Upper lobe of left lung (tissue), 6 donors: ENCODE measurements at regions not wholly inside any gene's neighbourhood (a gene's known extent, or its start where the extent isn't known, plus 50 kb on each side); places are given as distances from the start of the nearest gene placed in this dataset.

ENCODE experiments used
- ATAC-seq, 2 donors: fragments of 200-7000 bp; cut with Tn5 transposase; one replicate each; pipeline ENCODE4 v1.9.1; 2022; ENCODE audit warnings: mild to moderate bottlenecking in 2 of 2, moderate library complexity in 2 of 2; ENCODE audit not compliant: low FRiP score in 2 of 2
- DNase-seq, 2 donors: peaks; one replicate each; pipeline ENCODE4 v3.0.0-alpha.2; 2019 to 2020
- H3K27ac ChIP-seq, 4 donors: fragments of 200-600 bp; sonication (generic); one replicate each; pipeline ENCODE4 v1.5.1; 2016 to 2019
- H3K27me3 ChIP-seq, 4 donors: fragments of 200-600 bp; sonication (generic); one replicate each; pipeline ENCODE4 v1.5.1; 2017 to 2019
- H3K36me3 ChIP-seq, 4 donors: fragments of 200-600 bp; sonication (generic); one replicate each; pipeline ENCODE4 v1.5.1; 2016 to 2019
- H3K4me1 ChIP-seq, 4 donors: fragments of 200-600 bp; sonication (generic); one replicate each; pipeline ENCODE4 v1.5.1; 2018 to 2019
- H3K4me3 ChIP-seq, 4 donors: fragments of 200-600 bp; sonication (generic); one replicate each; pipeline ENCODE4 v1.5.1; 2017 to 2019; ENCODE audit warnings: mild to moderate bottlenecking in 2 of 4, moderate library complexity in 1 of 4
- H3K9me3 ChIP-seq, 4 donors: fragments of 200-600 bp; sonication (generic); one replicate each; pipeline ENCODE4 v1.5.1; 2018 to 2019
- EP300 ChIP-seq, 4 donors: sonication (generic); formaldehyde crosslinking; IDR thresholded peaks; one replicate each; pipeline ENCODE4 v1.5.1; 2017; ENCODE audit warnings: antibody characterized with exemption in 4 of 4, control low read depth in 2 of 4
- POLR2A ChIP-seq, 4 donors: fragments of 450-650 bp; IDR thresholded peaks; one replicate each; pipeline ENCODE4 v1.5.1; 2016 to 2017; ENCODE audit warnings: antibody characterized with exemption in 4 of 4, mild to moderate bottlenecking in 2 of 4
- POLR2AphosphoS5 ChIP-seq, 2 donors: sonication (generic); formaldehyde crosslinking; IDR thresholded peaks; one replicate each; pipeline ENCODE4 v1.5.1; 2017; ENCODE audit warnings: antibody characterized with exemption in 2 of 2
- WGBS, 2 donors: methylation state at CpG; one replicate each; pipeline ENCODE4 v1.1.5; 2017 to 2018; 5-methylcytosine and 5-hydroxymethylcytosine counted together
- TF ChIP-seq, protein P1 (sequence below), 6 experiments: fragments of 450-650 bp in 4 of 6; fragments of 200-600 bp in 2 of 6; sonication (generic) in 2 of 6; IDR thresholded peaks; one replicate each; pipeline ENCODE4 v1.5.1; 2016 to 2019; ENCODE audit warnings: antibody characterized with exemption in 6 of 6
- donor health status: DM: no; HTN: no; CAD: no; lungs with moderate emphysema.
- donor health status: DM: no; HTN: yes; CAD: no; lungs with severe emphysema.

DNA sequence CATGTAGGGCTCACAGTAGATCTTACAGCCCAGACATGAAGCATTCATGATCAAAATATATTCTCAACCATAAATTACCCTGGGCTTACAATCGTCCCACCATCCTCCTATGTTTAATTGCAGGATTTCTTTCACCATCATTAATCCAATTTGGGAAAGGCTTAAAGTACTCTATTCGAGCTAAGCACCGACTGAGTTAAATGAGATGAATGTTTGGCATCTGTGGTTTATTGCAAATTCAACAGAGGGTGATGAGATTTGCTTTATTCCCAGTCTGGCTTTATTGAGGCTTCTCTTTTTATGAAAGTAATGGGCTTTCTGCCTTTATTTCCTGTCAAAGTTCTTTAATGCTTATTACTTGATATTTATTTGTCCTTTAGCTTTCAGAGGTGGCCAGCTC lies 159.0 kb downstream of the METTL4 start:
- 78 to 84% methylated on average over 3 of the region's 3 CpGs for WGBS, 2 donors
- no peak overlapping the region for H3K4me3 ChIP-seq
- DNase-seq: no peak
- H3K4me1 ChIP-seq: no peaks in the 10 kb centered on the region
- no peaks in the 10 kb centered on the region for H3K9me3 ChIP-seq
- H3K27me3 ChIP-seq: no peaks in the 10 kb centered on the region
- no peaks in the 10 kb centered on the region for H3K36me3 ChIP-seq
- H3K27ac ChIP-seq: no peak overlapping the region
- ATAC-seq: no peak
- TF ChIP-seq POLR2AphosphoS5 (IDR thresholded peaks at IDR 0.05) (no peak), POLR2A (IDR thresholded peaks at IDR 0.05) (no peak), EP300 (IDR thresholded peaks at IDR 0.05) (no peak)
- TF ChIP-seq, protein P1, sequence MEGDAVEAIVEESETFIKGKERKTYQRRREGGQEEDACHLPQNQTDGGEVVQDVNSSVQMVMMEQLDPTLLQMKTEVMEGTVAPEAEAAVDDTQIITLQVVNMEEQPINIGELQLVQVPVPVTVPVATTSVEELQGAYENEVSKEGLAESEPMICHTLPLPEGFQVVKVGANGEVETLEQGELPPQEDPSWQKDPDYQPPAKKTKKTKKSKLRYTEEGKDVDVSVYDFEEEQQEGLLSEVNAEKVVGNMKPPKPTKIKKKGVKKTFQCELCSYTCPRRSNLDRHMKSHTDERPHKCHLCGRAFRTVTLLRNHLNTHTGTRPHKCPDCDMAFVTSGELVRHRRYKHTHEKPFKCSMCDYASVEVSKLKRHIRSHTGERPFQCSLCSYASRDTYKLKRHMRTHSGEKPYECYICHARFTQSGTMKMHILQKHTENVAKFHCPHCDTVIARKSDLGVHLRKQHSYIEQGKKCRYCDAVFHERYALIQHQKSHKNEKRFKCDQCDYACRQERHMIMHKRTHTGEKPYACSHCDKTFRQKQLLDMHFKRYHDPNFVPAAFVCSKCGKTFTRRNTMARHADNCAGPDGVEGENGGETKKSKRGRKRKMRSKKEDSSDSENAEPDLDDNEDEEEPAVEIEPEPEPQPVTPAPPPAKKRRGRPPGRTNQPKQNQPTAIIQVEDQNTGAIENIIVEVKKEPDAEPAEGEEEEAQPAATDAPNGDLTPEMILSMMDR (IDR thresholded peaks at IDR 0.05): no peak

DNA sequence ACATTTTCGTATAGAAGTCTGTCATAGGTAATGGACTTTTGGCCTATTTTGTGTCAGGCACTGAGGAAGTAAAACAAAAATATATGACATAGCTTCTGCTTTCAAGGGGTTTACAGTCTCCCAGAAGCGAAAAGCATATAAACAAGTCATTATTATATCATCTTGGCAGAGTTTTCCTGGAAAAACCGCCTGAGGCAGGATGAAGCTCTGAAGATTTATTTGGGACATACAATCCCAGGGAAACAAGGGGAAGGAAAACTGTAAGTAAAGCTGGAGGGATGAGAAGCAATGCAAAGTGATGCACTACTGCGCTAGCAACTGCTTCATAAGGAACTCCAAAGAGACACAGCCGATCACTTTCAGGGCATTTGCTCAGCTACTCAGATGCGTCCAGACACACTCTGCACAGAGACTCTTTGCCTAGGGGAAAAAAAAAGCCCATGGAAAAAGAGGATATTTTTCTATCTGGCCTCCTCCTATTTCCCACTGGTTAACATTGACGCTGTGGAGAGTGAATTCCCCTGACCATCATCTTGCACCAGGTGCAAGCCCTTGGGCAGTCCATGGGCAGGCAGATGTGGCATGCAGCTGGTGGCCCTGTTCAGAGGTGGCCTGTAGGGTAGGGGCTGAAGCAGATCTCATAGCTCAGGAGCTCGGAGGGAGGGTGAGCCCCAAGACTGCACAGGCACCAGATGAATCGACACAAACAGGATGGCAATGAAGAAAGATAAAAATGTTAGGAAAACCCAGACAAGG lies 158.1 kb downstream of the METTL4 start:
- Histone ChIP-seq H3K4me1 (no peaks in the 10 kb centered on the region), H3K27me3 (no peaks in the 10 kb centered on the region), H3K36me3 (no peaks in the 10 kb centered on the region), H3K9me3 (no peaks in the 10 kb centered on the region), H3K4me3 (no peak overlapping the region), H3K27ac (no peak overlapping the region)
- 55 to 80% methylated on average over 9 of the region's 9 CpGs for WGBS, 2 donors
- ATAC-seq (no peak), DNase-seq (no peak)
- TF ChIP-seq POLR2A (IDR thresholded peaks at IDR 0.05) (no peak), EP300 (IDR thresholded peaks at IDR 0.05) (no peak), POLR2AphosphoS5 (IDR thresholded peaks at IDR 0.05) (no peak)
- TF ChIP-seq, protein P1 (IDR thresholded peaks at IDR 0.05): no peak

DNA sequence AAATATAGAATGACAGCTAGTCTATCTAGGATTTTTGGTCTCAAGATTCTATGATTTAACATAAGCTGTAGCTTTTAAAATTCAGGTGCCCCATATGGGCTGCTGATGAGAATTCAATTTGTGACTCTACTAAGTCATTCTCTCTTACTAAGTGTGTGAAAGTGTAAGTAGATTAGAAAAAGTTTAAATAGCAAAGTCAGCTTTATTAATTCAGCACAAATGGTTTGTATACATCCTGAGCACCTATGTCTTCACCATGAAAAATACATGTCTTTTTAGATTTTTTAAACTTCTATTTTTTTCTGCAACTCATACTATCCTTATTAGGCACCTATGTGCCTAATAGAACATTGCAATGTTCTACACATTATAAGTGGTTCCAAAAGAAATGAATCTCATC lies 157.1 kb downstream of the METTL4 start:
- no peaks in the 10 kb centered on the region for H3K27me3 ChIP-seq
- no peak for DNase-seq
- no peaks in the 10 kb centered on the region for H3K4me1 ChIP-seq
- no peak overlapping the region for H3K4me3 ChIP-seq
- no peaks in the 10 kb centered on the region for H3K9me3 ChIP-seq
- ATAC-seq: no peak
- H3K36me3 ChIP-seq: no peaks in the 10 kb centered on the region
- no peak overlapping the region for H3K27ac ChIP-seq
- TF ChIP-seq, protein P1 (IDR thresholded peaks at IDR 0.05): no peak
- TF ChIP-seq POLR2AphosphoS5 (IDR thresholded peaks at IDR 0.05) (no peak), EP300 (IDR thresholded peaks at IDR 0.05) (no peak), POLR2A (IDR thresholded peaks at IDR 0.05) (no peak)

DNA sequence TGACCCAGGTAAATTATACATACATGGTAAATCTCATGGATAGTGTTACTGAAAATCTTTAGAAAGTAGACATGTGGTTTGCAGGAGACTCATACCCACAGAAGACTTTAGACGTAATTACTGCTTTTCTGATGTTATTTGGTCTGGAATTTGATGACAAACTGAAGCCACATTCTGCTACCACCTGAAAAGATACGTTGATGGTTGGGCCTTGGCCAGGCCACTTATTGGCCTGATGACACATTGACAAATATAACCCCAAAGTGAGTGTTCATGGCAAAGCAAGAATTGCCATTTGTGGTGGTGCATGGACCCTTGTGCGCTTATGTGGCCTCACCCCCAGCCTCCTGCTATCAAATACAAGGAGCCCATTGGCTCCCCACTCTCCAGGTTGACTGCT lies 155.6 kb downstream of the METTL4 start:
- no peak for TF ChIP-seq POLR2A (IDR thresholded peaks at IDR 0.05)
- no peak for TF ChIP-seq POLR2AphosphoS5 (IDR thresholded peaks at IDR 0.05)
- no peak for TF ChIP-seq EP300 (IDR thresholded peaks at IDR 0.05)
- TF ChIP-seq, protein P1 (IDR thresholded peaks at IDR 0.05): no peak
- no peak overlapping the region for H3K4me3 ChIP-seq
- DNase-seq: no peak
- no peaks in the 10 kb centered on the region for H3K27me3 ChIP-seq
- WGBS, 2 donors: 81% methylated on average over 3 of the region's 3 CpGs
- no peaks in the 10 kb centered on the region for H3K9me3 ChIP-seq
- no peaks in the 10 kb centered on the region for H3K4me1 ChIP-seq
- no peaks in the 10 kb centered on the region for H3K36me3 ChIP-seq
- H3K27ac ChIP-seq: no peak overlapping the region
- no peak for ATAC-seq
